GM19455 (cell line): ENCODE measurements at regions not wholly inside any gene's neighbourhood (a gene's known extent, or its start where the extent isn't known, plus 50 kb on each side); places are given as distances from the start of the nearest gene placed in this dataset.

ENCODE experiments used
- ATAC-seq: cut with Tn5 transposase; IDR thresholded peaks from one replicate; pipeline ENCODE4 v1.9.1; 2021; ENCODE audit not compliant: unreplicated experiment

GRCh38 chr16:76899767-76900166 lies 291.2 kb upstream of the MON1B start:
- ATAC-seq: no peak

- ATAC-seq: no peak
Observed at GRCh38 chr16:76900285-76901263, 290.4 kb upstream of the MON1B start.

GRCh38 chr16:76906552-76906951 lies 284.4 kb upstream of the MON1B start:
- no peak for ATAC-seq

GRCh38 chr16:76910931-76911330 lies 280.1 kb upstream of the MON1B start:
- no peak for ATAC-seq

- ATAC-seq: no peak
Observed at GRCh38 chr16:76913046-76913445, 277.9 kb upstream of the MON1B start.

- no peak for ATAC-seq
Observed at GRCh38 chr16:76926042-76926441, 264.9 kb upstream of the MON1B start.

- ATAC-seq: no peak
Observed at GRCh38 chr16:76926595-76926994, 264.4 kb upstream of the MON1B start.

GRCh38 chr16:76931186-76931585 lies 259.8 kb upstream of the MON1B start:
- ATAC-seq: no peak

- no peak for ATAC-seq
Observed at GRCh38 chr16:76932541-76933211, 258.3 kb upstream of the MON1B start.

- no peak for ATAC-seq
Observed at GRCh38 chr16:76940251-76940650, 250.7 kb upstream of the MON1B start.

- ATAC-seq: no peak
Observed at GRCh38 chr16:76941113-76941512, 249.9 kb upstream of the MON1B start.

- ATAC-seq: no peak
Observed at GRCh38 chr16:76942089-76942488, 248.9 kb upstream of the MON1B start.

GRCh38 chr16:76943921-76944320 lies 247.1 kb upstream of the MON1B start:
- no peak for ATAC-seq

GRCh38 chr16:76946879-76947278 lies 244.1 kb upstream of the MON1B start:
- ATAC-seq: no peak

- ATAC-seq: no peak
Observed at GRCh38 chr16:76947749-76948148, 243.2 kb upstream of the MON1B start.

GRCh38 chr16:76955629-76956028 lies 235.4 kb upstream of the MON1B start:
- ATAC-seq: no peak

- ATAC-seq: no peak
Observed at GRCh38 chr16:76956394-76956793, 234.6 kb upstream of the MON1B start.

- ATAC-seq: no peak
Observed at GRCh38 chr16:76956841-76957240, 234.1 kb upstream of the MON1B start.

- ATAC-seq: no peak
Observed at GRCh38 chr16:76959166-76959565, 231.8 kb upstream of the MON1B start.

GRCh38 chr16:76963614-76964315 lies 227.2 kb upstream of the MON1B start:
- no peak for ATAC-seq

- no peak for ATAC-seq
Observed at GRCh38 chr16:76964464-76965154, 226.4 kb upstream of the MON1B start.
